ENCODE measurements at regions not wholly inside any gene's neighbourhood (a gene's known extent, or its start where the extent isn't known, plus 50 kb on each side); places are given as distances from the start of the nearest gene placed in this dataset.
"Not testable (repeated sequence)": the region's sequence is repeated elsewhere in the genome, so short reads cannot be mapped to it uniquely, and the experiment has no call there.

DNA sequence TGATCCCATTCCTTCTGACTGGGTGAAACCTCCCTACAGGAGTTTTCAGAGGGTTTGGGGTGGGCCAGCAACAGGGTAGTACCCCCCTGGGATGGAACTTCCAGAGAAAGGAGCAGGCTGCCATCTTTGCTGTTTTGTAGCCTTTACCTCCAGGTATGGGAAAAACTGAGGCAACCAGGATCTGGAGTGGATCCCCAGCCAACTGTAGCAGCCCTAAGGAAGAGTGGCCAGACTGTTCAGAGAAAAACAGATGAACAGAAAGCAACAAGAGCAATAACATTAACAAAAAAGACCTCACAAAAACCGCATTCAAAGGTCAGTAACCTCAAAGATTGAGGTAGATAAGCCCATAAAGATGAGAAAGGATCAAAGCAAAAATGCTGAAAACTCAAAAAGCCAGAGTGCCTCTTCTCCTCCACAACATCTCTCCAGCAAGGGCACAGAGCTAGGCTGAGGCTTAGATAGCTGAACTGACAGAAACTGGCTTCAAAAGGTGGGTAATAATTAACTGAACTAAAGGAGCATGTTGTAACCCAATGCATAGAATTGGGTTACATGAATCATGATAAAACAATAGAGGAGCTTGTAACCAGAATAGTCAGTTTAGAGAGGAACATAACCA is 1288.6 kb upstream of the CNTN5 start:
- DNase-seq (ENCODE audit: low read depth, low spot score), result no peak
- in situ Hi-C loops (cut with HindIII; ENCODE audit: low pct_unique_long_range_greater_than_20kb, low sequenced_read_pairs), result no loop called here

DNA sequence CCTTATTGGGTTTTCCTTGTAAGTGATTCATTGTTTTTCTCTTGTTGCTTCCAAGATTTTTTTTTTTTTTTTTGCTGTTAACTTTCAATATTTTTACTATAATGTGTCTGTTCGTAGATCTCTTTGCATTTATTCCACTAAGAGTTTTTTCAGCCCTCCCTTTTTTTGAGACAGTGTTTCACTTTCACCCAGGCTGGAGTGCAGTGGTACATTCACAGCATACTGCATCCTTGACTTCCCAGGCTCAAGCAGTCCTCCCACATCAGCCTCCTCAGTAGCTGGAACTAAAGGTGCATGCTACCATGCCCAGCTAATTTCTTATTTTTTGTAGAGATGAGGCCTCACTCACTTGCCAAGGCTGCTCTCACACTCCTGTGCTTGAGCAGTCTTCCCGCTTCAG is 1282.0 kb upstream of the CNTN5 start:
- in situ Hi-C loops (cut with HindIII; ENCODE audit: low pct_unique_long_range_greater_than_20kb, low sequenced_read_pairs), result no loop called here
- DNase-seq (ENCODE audit: low read depth, low spot score), result no peak

DNA sequence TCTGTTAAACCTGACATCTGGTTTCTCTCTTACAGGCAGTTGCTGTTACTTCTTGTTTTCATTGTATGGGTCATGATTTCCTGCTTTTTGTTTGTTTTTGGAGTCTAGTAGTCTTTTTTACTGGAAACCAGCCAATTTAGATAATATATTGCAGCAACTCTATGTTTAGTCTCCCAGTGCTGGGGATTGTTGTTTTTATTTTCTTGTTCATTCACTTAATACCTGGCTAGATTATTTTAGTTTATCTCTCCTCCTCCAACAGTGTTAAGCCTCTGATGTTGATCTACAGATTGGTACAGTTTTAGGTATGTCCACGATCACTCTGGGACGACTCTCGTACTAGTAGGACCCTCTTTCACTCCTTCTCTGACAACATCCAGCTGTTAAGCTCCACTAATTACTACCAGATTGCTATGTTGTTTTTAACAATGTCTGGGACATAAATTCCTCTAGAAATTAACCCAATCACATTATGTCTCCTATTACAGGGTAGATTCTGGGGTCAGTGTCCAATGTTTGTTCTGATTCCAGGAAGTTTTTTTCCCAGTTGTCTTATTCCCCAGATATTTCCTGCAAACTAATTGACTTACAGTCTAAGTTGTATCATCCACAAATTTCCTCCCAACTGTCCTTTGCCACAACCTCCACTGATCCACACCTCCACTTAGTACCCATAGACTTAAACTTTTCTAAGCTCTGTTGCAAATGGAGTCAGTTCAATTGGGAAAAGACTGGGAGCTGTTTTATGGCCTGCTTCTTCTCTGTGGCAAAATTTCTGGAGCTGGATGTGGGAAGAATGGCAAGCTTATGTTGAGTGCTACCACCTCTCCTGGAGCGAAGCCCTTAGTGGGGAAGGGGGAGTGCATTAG is 1280.6 kb upstream of the CNTN5 start:
- in situ Hi-C loops (cut with HindIII; ENCODE audit: low pct_unique_long_range_greater_than_20kb, low sequenced_read_pairs), result no loop called here
- DNase-seq (ENCODE audit: low read depth, low spot score), result no peak

DNA sequence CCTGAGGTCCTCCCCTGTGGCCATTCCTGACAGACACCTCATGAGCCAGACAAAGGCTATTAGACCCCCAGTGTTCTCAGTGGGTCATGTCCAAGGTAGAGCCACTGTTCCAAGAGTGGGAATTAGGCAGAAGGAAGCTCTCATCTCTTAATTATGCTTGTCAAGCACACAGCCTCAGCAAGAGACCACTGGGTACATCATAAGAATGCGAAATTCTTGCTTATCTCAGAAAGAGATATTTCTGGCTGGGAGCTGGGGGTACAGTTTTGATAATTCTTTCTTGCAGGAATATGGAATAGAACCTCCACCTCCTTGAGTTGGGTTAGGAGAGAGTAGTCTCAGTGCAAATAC is 1280.0 kb upstream of the CNTN5 start:
- in situ Hi-C loops (cut with HindIII; ENCODE audit: low pct_unique_long_range_greater_than_20kb, low sequenced_read_pairs), result no loop called here
- no peak for DNase-seq (ENCODE audit: low read depth, low spot score)

DNA sequence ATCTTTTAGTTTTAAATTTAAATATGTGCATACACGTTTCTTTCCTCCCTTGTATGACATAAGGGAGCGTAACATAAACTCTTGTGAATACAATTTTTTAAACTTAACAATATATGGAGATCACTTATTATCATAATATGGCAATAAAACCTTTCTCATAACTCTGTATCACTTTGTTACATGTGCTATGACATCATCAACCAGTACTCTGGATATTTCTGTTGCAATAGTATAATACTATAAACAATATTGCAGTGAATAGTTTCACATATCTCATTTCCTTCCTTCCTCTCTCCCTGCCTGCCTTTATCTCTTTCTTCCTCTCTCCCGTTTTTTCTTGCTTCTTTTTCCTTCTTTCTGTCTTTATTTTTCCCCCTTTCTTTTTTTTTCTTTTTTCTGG is 1278.0 kb upstream of the CNTN5 start:
- in situ Hi-C loops (cut with HindIII; ENCODE audit: low pct_unique_long_range_greater_than_20kb, low sequenced_read_pairs), result no loop called here
- no peak for DNase-seq (ENCODE audit: low read depth, low spot score)

DNA sequence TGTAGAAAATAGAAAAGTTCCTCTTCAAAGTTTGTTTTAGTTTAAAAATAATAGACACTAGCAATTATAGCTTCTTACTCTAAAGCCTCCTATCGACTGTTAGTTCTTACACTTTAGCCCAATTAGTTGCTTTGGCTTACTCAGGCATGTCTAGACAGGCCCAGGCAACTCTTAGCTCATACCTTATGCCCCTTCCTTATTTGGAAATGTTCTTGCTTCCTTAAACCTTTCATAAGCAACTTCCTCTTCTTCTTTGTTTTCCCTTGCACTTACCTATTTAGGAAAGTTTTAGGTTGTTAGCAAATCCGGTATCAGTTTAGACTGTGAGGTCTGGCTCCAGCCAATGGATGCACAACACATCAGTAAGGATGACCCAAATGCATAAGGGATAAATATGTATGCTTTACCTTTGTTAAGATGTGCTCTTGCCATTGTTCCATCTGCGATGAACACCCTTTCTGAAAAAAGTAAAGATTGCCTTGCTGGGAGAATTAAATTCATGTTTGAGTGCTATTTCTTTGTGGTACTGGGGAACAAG is 1277.5 kb upstream of the CNTN5 start:
- no peak for DNase-seq (ENCODE audit: low read depth, low spot score)
- in situ Hi-C loops (cut with HindIII; ENCODE audit: low pct_unique_long_range_greater_than_20kb, low sequenced_read_pairs), result no loop called here

DNA sequence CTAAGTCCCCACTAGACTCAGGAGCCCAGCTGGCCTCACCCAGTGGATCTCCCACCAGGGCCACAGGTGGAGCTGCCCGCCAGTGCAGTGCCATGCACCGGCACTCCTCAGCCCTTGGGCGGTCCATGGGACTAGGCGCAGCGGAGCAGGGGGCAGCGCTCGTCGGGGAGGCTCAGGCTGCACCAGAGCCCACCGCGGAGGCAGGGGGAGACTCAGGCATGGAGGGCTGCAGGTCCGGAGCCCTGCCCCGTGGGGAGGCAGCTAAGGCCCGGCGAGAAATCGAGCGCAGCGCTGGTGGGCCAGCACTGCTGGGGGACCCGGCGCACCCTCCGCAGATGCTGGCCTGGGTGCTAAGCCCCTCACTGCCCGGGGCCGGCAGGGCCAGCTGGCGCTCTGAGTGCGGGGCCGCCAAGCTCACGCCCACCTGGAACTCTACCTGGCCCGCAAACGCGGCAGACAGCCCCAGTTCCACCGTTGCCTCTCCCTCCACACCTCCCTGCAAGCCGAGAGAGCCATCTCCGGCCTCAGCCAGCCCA is 1275.2 kb upstream of the CNTN5 start:
- DNase-seq (ENCODE audit: low read depth, low spot score), result no peak
- in situ Hi-C loops (cut with HindIII; ENCODE audit: low pct_unique_long_range_greater_than_20kb, low sequenced_read_pairs), result no loop called here

DNA sequence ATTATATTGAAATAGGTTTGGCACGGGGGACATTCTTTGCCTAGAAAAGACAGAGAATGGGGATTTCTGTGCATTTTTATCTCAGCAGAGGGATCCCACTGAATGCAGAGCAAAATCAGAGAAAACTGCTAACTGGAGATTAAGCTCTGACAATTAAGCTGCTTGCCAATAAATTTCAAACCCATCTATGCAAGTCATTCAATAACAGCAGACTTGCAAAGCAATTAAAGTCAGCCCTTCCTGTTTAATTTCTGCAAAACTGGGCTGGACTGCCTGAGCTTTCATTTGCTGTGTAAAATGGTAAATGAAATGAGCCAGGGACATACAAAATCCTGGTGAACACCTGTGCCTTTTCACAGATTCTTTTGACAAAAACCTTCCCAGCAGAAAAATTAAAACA is 1273.9 kb upstream of the CNTN5 start:
- no peak for DNase-seq (ENCODE audit: low read depth, low spot score)
- in situ Hi-C loops (cut with HindIII; ENCODE audit: low pct_unique_long_range_greater_than_20kb, low sequenced_read_pairs), result no loop called here

DNA sequence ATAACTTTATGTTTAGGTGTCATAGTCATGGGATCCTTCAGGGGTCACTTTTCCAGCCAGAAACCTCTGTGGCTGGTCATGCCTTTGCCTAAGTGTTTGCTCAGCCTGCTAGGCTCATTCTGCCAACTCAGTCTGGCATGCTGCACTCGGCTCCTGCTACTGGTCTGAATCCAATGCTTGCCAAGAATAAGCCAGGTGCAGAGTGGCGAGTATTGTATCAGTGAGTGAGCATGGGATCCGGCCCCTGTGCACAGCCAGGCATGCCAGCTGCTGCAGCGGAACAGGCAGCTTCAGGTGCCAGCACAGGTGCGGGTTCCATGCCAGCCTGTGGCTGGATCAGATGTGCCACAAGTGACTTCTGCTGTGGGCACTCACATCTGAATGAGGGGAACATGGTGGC is 1269.3 kb upstream of the CNTN5 start:
- in situ Hi-C loops (cut with HindIII; ENCODE audit: low pct_unique_long_range_greater_than_20kb, low sequenced_read_pairs), result no loop called here
- no peak for DNase-seq (ENCODE audit: low read depth, low spot score)

DNA sequence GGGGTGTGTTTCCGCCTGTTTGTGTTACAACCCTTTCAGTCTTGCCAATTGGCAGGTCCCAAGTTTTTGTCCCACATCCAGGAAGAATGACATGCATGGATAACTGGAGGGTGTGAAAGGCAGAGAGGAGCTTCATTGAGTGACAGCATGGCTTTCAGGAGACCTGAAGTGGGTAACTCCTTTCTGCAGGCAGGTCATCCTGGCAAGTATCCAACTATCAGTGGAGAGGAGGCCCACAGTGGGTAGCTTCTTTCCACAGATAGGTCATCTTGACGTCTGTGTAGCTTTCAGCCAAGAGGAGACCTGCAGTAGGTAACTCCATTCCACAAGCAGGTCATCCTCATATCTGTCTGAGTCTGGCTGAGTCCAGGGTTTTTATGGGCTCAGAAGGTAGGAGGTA is 1268.8 kb upstream of the CNTN5 start:
- in situ Hi-C loops (cut with HindIII; ENCODE audit: low pct_unique_long_range_greater_than_20kb, low sequenced_read_pairs), result no loop called here
- no peak for DNase-seq (ENCODE audit: low read depth, low spot score)

DNA sequence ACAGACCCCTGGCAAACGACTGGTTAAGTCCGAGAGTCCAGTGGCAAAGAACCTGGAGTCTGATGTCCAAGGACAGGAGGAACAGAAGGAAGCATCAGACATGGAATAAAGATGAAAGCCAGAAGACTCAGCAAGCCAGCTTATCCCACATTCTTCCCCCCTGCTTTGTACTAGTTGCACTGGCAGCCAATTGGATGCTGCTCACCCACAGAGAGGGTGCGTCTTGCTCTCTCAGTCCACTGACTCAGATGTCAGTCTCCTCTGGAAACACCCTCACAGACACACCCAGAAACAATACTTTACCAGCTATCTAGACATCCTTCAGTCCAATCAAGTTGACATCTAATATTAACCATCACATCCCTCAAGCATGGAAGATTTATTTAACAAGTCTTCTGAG is 1265.8 kb upstream of the CNTN5 start:
- in situ Hi-C loops (cut with HindIII; ENCODE audit: low pct_unique_long_range_greater_than_20kb, low sequenced_read_pairs), result no loop called here
- DNase-seq (ENCODE audit: low read depth, low spot score), result no peak

DNA sequence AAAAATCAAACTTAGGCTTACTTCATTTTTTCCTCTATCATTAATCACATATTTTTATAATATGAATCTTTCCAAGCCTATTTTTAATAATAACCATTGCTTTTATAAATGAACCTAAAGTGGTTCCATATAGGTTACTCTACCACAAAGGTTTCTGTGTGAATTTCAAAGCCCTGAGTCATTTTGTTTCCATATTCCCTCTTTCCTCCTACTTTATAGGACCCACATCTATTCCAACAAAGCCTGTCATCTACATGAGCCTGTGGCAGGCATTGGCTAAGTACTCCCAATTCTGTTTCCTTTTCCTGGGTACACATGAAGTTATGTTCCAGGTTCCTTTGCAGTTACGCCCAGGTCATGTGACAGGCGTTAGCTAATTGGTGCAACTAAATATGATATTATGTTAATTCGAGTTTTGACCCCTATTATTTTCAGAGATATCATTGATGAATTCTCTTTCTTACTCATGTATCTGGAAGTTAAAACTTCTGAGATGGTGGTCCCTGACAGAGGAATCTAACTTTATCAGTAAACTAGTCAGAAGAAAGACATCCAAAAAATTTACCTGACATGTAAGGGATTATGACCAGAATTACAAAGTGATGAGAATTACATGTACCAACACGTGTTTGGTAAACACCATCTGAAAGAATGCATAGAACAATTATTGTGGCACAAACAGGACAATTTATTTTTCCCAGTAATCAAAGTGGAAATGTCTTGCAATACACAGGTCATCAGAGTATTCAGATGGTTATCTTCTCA is 1264.0 kb upstream of the CNTN5 start:
- in situ Hi-C loops (cut with HindIII; ENCODE audit: low pct_unique_long_range_greater_than_20kb, low sequenced_read_pairs), result no loop called here
- no peak for DNase-seq (ENCODE audit: low read depth, low spot score)

DNA sequence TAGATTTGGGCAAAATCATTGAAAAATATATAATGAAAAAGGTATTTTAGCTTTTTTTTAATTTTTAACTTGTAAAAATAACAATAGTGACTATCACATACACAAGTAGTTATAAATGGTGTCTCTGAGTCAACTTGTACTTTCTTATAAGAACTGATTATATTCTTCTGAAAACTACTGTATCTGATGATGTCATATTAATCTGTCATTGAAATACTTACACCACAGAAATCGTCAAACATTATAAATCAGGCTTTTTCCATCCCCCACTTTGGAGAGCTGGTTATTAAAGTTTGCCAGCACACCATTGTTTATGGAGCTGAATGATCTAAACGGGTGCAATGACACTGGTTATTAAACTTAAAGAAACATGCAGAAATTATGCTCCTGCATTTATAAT is 1259.6 kb upstream of the CNTN5 start:
- no peak for DNase-seq (ENCODE audit: low read depth, low spot score)
- in situ Hi-C loops (cut with HindIII; ENCODE audit: low pct_unique_long_range_greater_than_20kb, low sequenced_read_pairs), result no loop called here

DNA sequence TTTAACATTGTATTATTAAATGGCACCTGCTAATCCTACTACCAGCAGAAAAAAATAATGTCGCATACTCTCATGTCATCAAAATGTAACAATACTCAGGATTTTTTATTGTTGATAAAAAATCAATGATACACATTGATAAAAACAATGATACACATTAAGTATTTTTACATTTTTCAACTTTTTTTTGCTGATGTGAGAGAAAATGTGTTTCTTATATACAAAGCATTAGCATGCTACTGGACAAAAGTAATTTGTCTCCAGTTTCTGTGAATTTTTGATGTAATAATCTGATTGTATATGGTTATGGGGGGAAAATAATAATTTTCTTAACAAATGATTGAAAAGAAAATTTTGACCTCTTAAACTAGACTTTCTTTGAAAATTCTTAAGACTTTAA is 1256.6 kb upstream of the CNTN5 start:
- in situ Hi-C loops (cut with HindIII; ENCODE audit: low pct_unique_long_range_greater_than_20kb, low sequenced_read_pairs), result no loop called here
- no peak for DNase-seq (ENCODE audit: low read depth, low spot score)

DNA sequence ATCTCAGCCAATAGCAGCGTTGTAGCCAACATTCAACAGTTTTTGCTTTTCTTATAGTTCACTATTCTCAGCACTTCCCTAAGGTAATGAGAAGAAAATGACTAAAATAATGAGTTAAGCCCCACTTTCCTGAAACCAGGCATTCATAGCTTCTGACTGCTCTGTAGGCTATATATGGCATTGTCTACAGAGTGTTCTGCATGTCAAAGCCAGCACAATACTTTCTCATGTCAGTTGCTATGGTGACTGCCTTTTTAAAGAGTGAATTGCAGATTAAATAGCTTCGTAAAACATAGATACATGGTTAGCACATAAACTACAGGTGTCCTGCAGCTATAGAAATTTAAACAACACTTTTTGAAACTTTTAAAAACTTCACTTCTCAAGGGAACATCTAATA is 1256.1 kb upstream of the CNTN5 start:
- no peak for DNase-seq (ENCODE audit: low read depth, low spot score)
- in situ Hi-C loops (cut with HindIII; ENCODE audit: low pct_unique_long_range_greater_than_20kb, low sequenced_read_pairs), result no loop called here

DNA sequence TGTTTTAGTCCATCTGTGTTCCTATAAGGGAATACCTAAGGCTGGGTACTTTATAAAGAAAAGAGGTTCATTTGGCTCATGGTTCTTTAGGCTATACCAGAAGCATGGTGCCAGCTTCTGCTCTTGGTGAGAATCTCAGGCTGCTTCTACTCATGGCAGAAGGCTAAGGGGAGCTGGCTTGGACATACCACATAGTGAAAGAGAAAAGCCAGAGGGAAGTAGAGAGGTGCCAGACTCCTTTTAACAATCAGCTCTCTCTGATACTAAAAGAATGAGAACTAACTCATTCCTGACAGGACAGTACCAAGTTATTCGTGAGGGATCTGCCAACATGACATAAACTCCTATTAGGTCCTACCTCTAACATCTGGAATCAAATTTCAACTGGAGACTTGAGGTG is 1250.2 kb upstream of the CNTN5 start:
- in situ Hi-C loops (cut with HindIII; ENCODE audit: low pct_unique_long_range_greater_than_20kb, low sequenced_read_pairs), result no loop called here
- no peak for DNase-seq (ENCODE audit: low read depth, low spot score)

DNA sequence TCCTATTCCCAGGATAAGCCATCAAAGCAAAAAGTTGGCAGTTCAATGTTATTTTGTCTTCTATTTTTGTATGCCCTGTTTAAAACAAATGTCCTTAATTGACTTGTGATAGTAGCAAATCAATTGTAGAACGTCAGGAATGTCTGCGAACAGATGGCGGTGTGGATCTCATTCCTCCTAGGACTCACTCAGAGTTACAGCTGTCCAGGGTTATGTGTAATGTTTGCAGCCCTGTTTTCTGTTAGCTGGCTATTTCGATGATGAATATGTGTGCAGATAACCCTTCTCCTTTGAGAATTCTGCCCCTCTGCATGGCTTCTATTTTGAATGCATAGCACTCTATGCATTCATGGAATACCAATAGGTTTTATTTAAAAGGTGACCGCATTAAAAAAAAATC is 1248.0 kb upstream of the CNTN5 start:
- no peak for DNase-seq (ENCODE audit: low read depth, low spot score)
- in situ Hi-C loops (cut with HindIII; ENCODE audit: low pct_unique_long_range_greater_than_20kb, low sequenced_read_pairs), result no loop called here

DNA sequence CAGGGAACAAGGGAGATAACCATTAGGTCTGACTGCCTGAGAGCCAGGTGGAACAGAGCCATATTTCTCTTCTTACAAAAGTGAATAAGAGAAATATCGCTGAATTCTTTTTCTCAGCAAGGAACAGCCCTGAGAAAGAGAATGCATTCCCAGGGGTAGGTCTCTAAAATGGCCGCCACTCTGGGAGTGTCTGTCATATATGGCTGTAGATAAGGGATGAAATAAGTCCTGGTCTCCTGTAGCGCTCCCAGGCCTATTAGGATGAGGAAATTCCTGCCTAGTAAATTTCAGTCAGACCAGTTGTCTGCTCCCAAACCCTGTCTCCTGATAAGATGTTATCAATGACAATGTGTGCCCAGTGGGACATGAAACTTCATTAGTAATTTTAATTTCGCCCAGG is 1236.4 kb upstream of the CNTN5 start:
- DNase-seq (ENCODE audit: low read depth, low spot score); in situ Hi-C loops (cut with HindIII; ENCODE audit: low pct_unique_long_range_greater_than_20kb, low sequenced_read_pairs): not testable (repeated sequence)
